IMR-90 (cell line): ENCODE measurements at regions not wholly inside any gene's neighbourhood (a gene's known extent, or its start where the extent isn't known, plus 50 kb on each side); places are given as distances from the start of the nearest gene placed in this dataset.

ENCODE experiments used
- ATAC-seq: fragments of 200-7000 bp; cut with Tn5 transposase; 2 replicates; pipeline ENCODE4 v1.9.1; 2020; ENCODE audit warnings: low read depth, mild to moderate bottlenecking, moderate library complexity
- BruUV-seq: library from RNA; stranded (reverse); fragments of 400-500 nt; replicated peaks from 2 replicates; lab custom pipeline; 2021; lab: Mats Ljungman, UMichigan
- CTCF ChIA-PET: fragments of 300-600 bp; formaldehyde crosslinking; extraction: SDS; loops from one replicate; lab custom pipeline; 2021; ENCODE audit warnings: antibody characterized with exemption; lab: Yijun Ruan, JAX
- POLR2A ChIA-PET: fragments of 300-600 bp; sonication (Branson Sonifier 250); formaldehyde crosslinking; loops from one replicate; lab custom pipeline; 2022; ENCODE audit warnings: antibody characterized with exemption; ENCODE audit not compliant: unreplicated experiment; lab: Charles Lee
- DNase-seq: peaks from one replicate; pipeline ENCODE4 v3.0.0; 2013
- H2AFZ ChIP-seq: replicated peaks from 2 replicates; pipeline ENCODE3; 2013; ENCODE audit warnings: low read length, mild to moderate bottlenecking; ENCODE audit not compliant: poor library complexity
- H2AK5ac ChIP-seq: 2 replicates; pipeline ENCODE4 v1.6.1; 2013; ENCODE audit warnings: low read depth, low read length, inconsistent platforms
- H2AK9ac ChIP-seq: replicated peaks from 2 replicates; pipeline ENCODE3; 2013; ENCODE audit warnings: mild to moderate bottlenecking, low read depth, low read length, moderate library complexity; ENCODE audit not compliant: poor library complexity
- H2BK120ac ChIP-seq: 2 replicates; pipeline ENCODE4 v1.6.1; 2013; ENCODE audit warnings: low read depth, low read length, inconsistent platforms
- H2BK15ac ChIP-seq: 3 replicates; pipeline ENCODE4 v1.6.1; 2013; ENCODE audit warnings: low read depth, low read length, inconsistent platforms
- H2BK20ac ChIP-seq: 2 replicates; pipeline ENCODE4 v1.6.1; 2013; ENCODE audit warnings: low read depth, mild to moderate bottlenecking, inconsistent platforms, low read length, moderate library complexity
- H2BK5ac ChIP-seq: 2 replicates; pipeline ENCODE4 v1.6.1; 2013; ENCODE audit warnings: mild to moderate bottlenecking, low read depth, low read length, inconsistent platforms; ENCODE audit not compliant: poor library complexity, severe bottlenecking
- H3K14ac ChIP-seq: replicated peaks from 2 replicates; pipeline ENCODE4 v1.6.1; 2013; ENCODE audit warnings: low read depth, low read length, inconsistent platforms
- H3K18ac ChIP-seq: 2 replicates; pipeline ENCODE4 v1.6.1; 2013; ENCODE audit warnings: low read depth, low read length, control low read depth
- H3K23ac ChIP-seq: 2 replicates; pipeline ENCODE4 v1.6.1; 2013; ENCODE audit warnings: low read depth, low read length, inconsistent platforms
- H3K27ac ChIP-seq: 2 replicates; pipeline ENCODE4 v1.5.1; 2013; ENCODE audit warnings: mild to moderate bottlenecking, control low read depth, low read length; ENCODE audit not compliant: insufficient read depth
- H3K27me3 ChIP-seq: 2 replicates; pipeline ENCODE4 v1.6.1; 2013; ENCODE audit warnings: low read length; ENCODE audit not compliant: control insufficient read depth, insufficient read depth
- H3K36me3 ChIP-seq: 2 replicates; pipeline ENCODE4 v1.6.1; 2013; ENCODE audit warnings: low read length, mixed read lengths; ENCODE audit not compliant: control insufficient read depth, insufficient read depth
- H3K4ac ChIP-seq: 2 replicates; pipeline ENCODE4 v1.6.1; 2013; ENCODE audit warnings: low read depth, low read length, inconsistent platforms
- H3K4me1 ChIP-seq: 2 replicates; pipeline ENCODE4 v1.6.1; 2013; ENCODE audit warnings: low read length, mixed read lengths; ENCODE audit not compliant: control insufficient read depth, insufficient read depth
- H3K4me2 ChIP-seq: 2 replicates; pipeline ENCODE4 v1.6.1; 2013; ENCODE audit warnings: low read depth, mild to moderate bottlenecking, control low read depth, low read length, moderate library complexity
- H3K4me3 ChIP-seq: 2 replicates; pipeline ENCODE4 v1.5.1; 2013; ENCODE audit warnings: low read depth, mild to moderate bottlenecking, control low read depth, low read length, moderate library complexity; ENCODE audit not compliant: insufficient read depth
- H3K56ac ChIP-seq: 2 replicates; pipeline ENCODE4 v1.6.1; 2013; ENCODE audit warnings: low read length, inconsistent platforms; ENCODE audit not compliant: insufficient read depth; ENCODE audit errors: extremely low read depth
- H3K79me1 ChIP-seq, 2 experiments: 2 replicates each; pipeline ENCODE4 v1.6.1; 2013; ENCODE audit warnings: low read length in 2 of 2, inconsistent platforms in 1 of 2, low read depth in 1 of 2
- H3K9ac ChIP-seq: 2 replicates; pipeline ENCODE4 v1.6.1; 2013; ENCODE audit warnings: low read depth, low read length, control low read depth
- H3K9me1 ChIP-seq: 2 replicates; pipeline ENCODE4 v1.6.1; 2013; ENCODE audit warnings: low read length, inconsistent platforms; ENCODE audit not compliant: insufficient read depth
- H3K9me3 ChIP-seq: 2 replicates; pipeline ENCODE4 v1.6.1; 2013; ENCODE audit warnings: low read length; ENCODE audit not compliant: control insufficient read depth, insufficient read depth
- H4K20me1 ChIP-seq: 2 replicates; pipeline ENCODE4 v1.6.1; 2013; ENCODE audit warnings: low read length, inconsistent platforms; ENCODE audit not compliant: insufficient read depth
- H4K5ac ChIP-seq: 2 replicates; pipeline ENCODE4 v1.6.1; 2013; ENCODE audit warnings: mild to moderate bottlenecking, low read depth, low read length, control low read depth
- H4K8ac ChIP-seq, 2 experiments: 2 replicates each; pipeline ENCODE4 v1.6.1; 2013; ENCODE audit warnings: low read depth in 2 of 2, low read length in 2 of 2, control low read depth in 1 of 2, inconsistent platforms in 1 of 2
- H4K91ac ChIP-seq: 2 replicates; pipeline ENCODE4 v1.6.1; 2013; ENCODE audit warnings: low read depth, low read length, inconsistent platforms; ENCODE audit not compliant: insufficient read depth
- BHLHE40 ChIP-seq: fragments of 150-350 bp; IDR thresholded peaks from 2 replicates; pipeline ENCODE4 v1.6.1; 2016; ENCODE audit warnings: mild to moderate bottlenecking, low read depth, low read length
- CEBPB ChIP-seq: IDR thresholded peaks from 2 replicates; pipeline ENCODE4 v1.6.1; 2012; ENCODE audit warnings: low read depth, low read length, improper control_type of control experiment
- FOS ChIP-seq: fragments of 150-350 bp; IDR thresholded peaks from 2 replicates; pipeline ENCODE4 v1.6.1; 2016; ENCODE audit warnings: low read depth, low read length
- NFE2L2 ChIP-seq: fragments of 150-350 bp; IDR thresholded peaks from 2 replicates; pipeline ENCODE4 v1.6.1; 2016; ENCODE audit warnings: low read depth, mild to moderate bottlenecking, low read length
- POLR2A ChIP-seq: IDR thresholded peaks from 2 replicates; pipeline ENCODE4 v1.6.1; 2012; ENCODE audit warnings: mild to moderate bottlenecking, low read depth, low read length
- RCOR1 ChIP-seq: IDR thresholded peaks from 2 replicates; pipeline ENCODE4 v1.6.1; 2012; ENCODE audit warnings: mild to moderate bottlenecking, low read length, improper control_type of control experiment; ENCODE audit not compliant: insufficient replicate concordance
- WGBS, 2 experiments: methylation state at CpG; one replicate each; pipeline versions ENCODE4 v1.1.5 to v1.1.7; 2013; ENCODE audit warnings: missing lambda C conversion rate in 2 of 2; ENCODE audit not compliant: insufficient read length in 1 of 2; ENCODE audit errors: extremely low coverage in 2 of 2; 5-methylcytosine and 5-hydroxymethylcytosine counted together
- dilution Hi-C: fragments of 300-500 bp; cut with HindIII; formaldehyde crosslinking; loops from one replicate; pipeline ENCODE4 v1.14.3; 2018; ENCODE audit warnings: low sequenced_read_pairs; ENCODE audit not compliant: unreplicated experiment
- in situ Hi-C: fragments of 300-500 bp; cut with MboI; formaldehyde crosslinking; loops from 3 replicates; pipeline ENCODE4 v1.14.3; 2019; ENCODE audit warnings: low sequenced_read_pairs, inconsistent platforms, mixed read lengths
- intact Hi-C: fragments of 100-400 bp; cut with micrococcal nuclease; formaldehyde crosslinking; loops from 2 replicates; pipeline ENCODE4 v1.10.0; 2022

GRCh38 chr7:1378610-1379601 is 80.4 kb downstream of the MICALL2 start:
- Histone ChIP-seq H3K14ac (no peak overlapping the region), H3K18ac (no peak overlapping the region), H3K4ac (no peak overlapping the region), H3K79me1 (no peaks in the 10 kb centered on the region), H3K4me2 (no peak overlapping the region), H4K8ac (no peak overlapping the region), H3K23ac (no peak overlapping the region), H3K4me1 (no peaks in the 10 kb centered on the region), H2BK20ac (no peak overlapping the region), H3K27me3 (peaks cover 47% of the 10 kb centered on the region), H2BK5ac (peak overlapping the region; percentile 39), H3K9ac (no peak overlapping the region), H3K9me1 (no peaks in the 10 kb centered on the region), H4K91ac (no peak overlapping the region), H2AK5ac (no peak overlapping the region), H2AFZ (no peak overlapping the region), H2AK9ac (no peak overlapping the region), H4K5ac (no peak overlapping the region), H2BK15ac (no peak overlapping the region), H3K56ac (no peak overlapping the region), H3K36me3 (no peaks in the 10 kb centered on the region), H3K27ac (no peak overlapping the region), H3K4me3 (no peak overlapping the region), H4K20me1 (no peaks in the 10 kb centered on the region), H2BK120ac (no peak overlapping the region), H3K9me3 (no peaks in the 10 kb centered on the region)
- ATAC-seq (no peak), DNase-seq (no peak)
- WGBS, 2 experiments, result 75 to 100% methylated on average over 2 to 3 of the region's 3 CpGs
- ChIA-PET POLR2A (no interaction called here), CTCF (no interaction called here)
- intact Hi-C loops, result no loop called here
- dilution Hi-C loops, result no loop called here
- no TSS peak for BruUV-seq
- in situ Hi-C loops, result no loop called here
- TF ChIP-seq BHLHE40, result no peak
- TF ChIP-seq FOS, result no peak
- no peak for TF ChIP-seq POLR2A
- TF ChIP-seq NFE2L2, result no peak
- TF ChIP-seq CEBPB, result no peak
- TF ChIP-seq RCOR1, result no peak
